ENCODE measurements at regions not wholly inside any gene's neighbourhood (a gene's known extent, or its start where the extent isn't known, plus 50 kb on each side); places are given as distances from the start of the nearest gene placed in this dataset.

- DNase-seq (ENCODE audit: low spot score) = no peak
- intact Hi-C loops (cut with DNase I) = no loop called here
Measured at GRCh38 chr1:208842451-208842850, 598.3 kb upstream of the PLXNA2 start.

- DNase-seq (ENCODE audit: low spot score) = no peak
- intact Hi-C loops (cut with DNase I) = no loop called here
Measured at GRCh38 chr1:208844158-208844557, 600.0 kb upstream of the PLXNA2 start.

GRCh38 chr1:208848854-208849253 lies 604.7 kb upstream of the PLXNA2 start:
- intact Hi-C loops (cut with DNase I) = no loop called here
- DNase-seq (ENCODE audit: low spot score) = no peak

GRCh38 chr1:208850442-208850841 lies 606.3 kb upstream of the PLXNA2 start:
- no peak for DNase-seq (ENCODE audit: low spot score)
- intact Hi-C loops (cut with DNase I) = no loop called here

GRCh38 chr1:208851366-208851765 lies 607.2 kb upstream of the PLXNA2 start:
- intact Hi-C loops (cut with DNase I) = no loop called here

GRCh38 chr1:208852911-208853310 lies 608.7 kb upstream of the PLXNA2 start:
- intact Hi-C loops (cut with DNase I) = no loop called here
- DNase-seq (ENCODE audit: low spot score) = no peak

More at GRCh38 chr1:208851366-208851765, 607.2 kb upstream of the PLXNA2 start:
- no peak for DNase-seq (ENCODE audit: low spot score)

- no peak for DNase-seq (ENCODE audit: low spot score)
- intact Hi-C loops (cut with DNase I) = no loop called here
Measured at GRCh38 chr1:208855403-208855802, 611.2 kb upstream of the PLXNA2 start.

GRCh38 chr1:208857465-208857864 lies 613.3 kb upstream of the PLXNA2 start:
- DNase-seq (ENCODE audit: low spot score) = no peak
- intact Hi-C loops (cut with DNase I) = no loop called here

- intact Hi-C loops (cut with DNase I) = no loop called here
- no peak for DNase-seq (ENCODE audit: low spot score)
Measured at GRCh38 chr1:208858738-208859137, 614.6 kb upstream of the PLXNA2 start.

- intact Hi-C loops (cut with DNase I) = no loop called here
- DNase-seq (ENCODE audit: low spot score) = no peak
Measured at GRCh38 chr1:208864366-208864965, 620.3 kb upstream of the PLXNA2 start.

GRCh38 chr1:208866386-208866955 lies 622.3 kb upstream of the PLXNA2 start:
- intact Hi-C loops (cut with DNase I) = no loop called here
- no peak for DNase-seq (ENCODE audit: low spot score)

GRCh38 chr1:208868554-208868953 lies 624.4 kb upstream of the PLXNA2 start:
- intact Hi-C loops (cut with DNase I) = no loop called here
- no peak for DNase-seq (ENCODE audit: low spot score)

- no peak for DNase-seq (ENCODE audit: low spot score)
- intact Hi-C loops (cut with DNase I) = no loop called here
Measured at GRCh38 chr1:208874915-208875314, 630.7 kb upstream of the PLXNA2 start.

GRCh38 chr1:208879022-208879421 lies 634.8 kb upstream of the PLXNA2 start:
- intact Hi-C loops (cut with DNase I) = no loop called here
- DNase-seq (ENCODE audit: low spot score) = no peak

- no peak for DNase-seq (ENCODE audit: low spot score)
- intact Hi-C loops (cut with DNase I) = no loop called here
Measured at GRCh38 chr1:208880433-208881100, 636.4 kb upstream of the PLXNA2 start.

- intact Hi-C loops (cut with DNase I) = no loop called here
- no peak for DNase-seq (ENCODE audit: low spot score)
Measured at GRCh38 chr1:208885060-208885459, 640.9 kb upstream of the PLXNA2 start.

GRCh38 chr1:208885650-208886049 lies 641.5 kb upstream of the PLXNA2 start:
- intact Hi-C loops (cut with DNase I) = no loop called here
- no peak for DNase-seq (ENCODE audit: low spot score)

- DNase-seq (ENCODE audit: low spot score) = no peak
- intact Hi-C loops (cut with DNase I) = no loop called here
Measured at GRCh38 chr1:208888376-208888775, 644.2 kb upstream of the PLXNA2 start.

- intact Hi-C loops (cut with DNase I) = no loop called here
- DNase-seq (ENCODE audit: low spot score) = no peak
Measured at GRCh38 chr1:208892147-208892546, 648.0 kb upstream of the PLXNA2 start.

- intact Hi-C loops (cut with DNase I) = no loop called here
- no peak for DNase-seq (ENCODE audit: low spot score)
Measured at GRCh38 chr1:208893251-208893650, 649.1 kb upstream of the PLXNA2 start.

GRCh38 chr1:208895181-208895580 lies 651.0 kb upstream of the PLXNA2 start:
- DNase-seq (ENCODE audit: low spot score) = no peak
- intact Hi-C loops (cut with DNase I) = no loop called here

Measured in cardiac septum (tissue), 1 donor.